Islet precursor cell (in vitro differentiated cells): ENCODE measurements at regions not wholly inside any gene's neighbourhood (a gene's known extent, or its start where the extent isn't known, plus 50 kb on each side); places are given as distances from the start of the nearest gene placed in this dataset.
A peak's percentile ranks its signal among the peaks of the same experiment; 100 is the strongest.

Source experiments
- DNase-seq: peaks from one replicate; pipeline ENCODE4 v3.0.0-alpha.2; 2018

DNA sequence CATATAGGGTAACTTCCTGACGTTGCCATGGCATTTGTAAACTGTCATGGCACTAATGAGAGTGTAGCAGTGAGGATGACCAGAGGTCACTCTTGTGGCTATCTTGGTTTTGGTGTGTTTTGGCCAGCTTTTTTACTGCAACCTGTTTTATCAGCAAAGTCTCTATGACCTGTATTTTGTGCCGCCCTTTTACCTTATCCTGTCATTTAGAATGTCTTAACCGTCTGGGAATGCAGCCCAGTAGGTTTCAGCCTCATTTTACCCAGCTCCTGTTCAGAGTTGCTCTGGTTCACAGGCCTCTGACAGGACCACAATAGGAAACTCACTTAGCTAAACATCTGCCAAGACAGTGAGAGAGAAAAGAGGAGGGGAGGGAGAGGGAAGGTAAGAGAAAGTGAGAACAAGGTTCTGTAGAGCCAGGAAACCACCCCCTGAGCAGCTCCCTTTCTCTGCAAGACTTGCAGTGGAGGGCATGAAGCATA lies 64.8 kb upstream of the PLEKHG3 start:
- DNase-seq = peak; percentile 97

DNA sequence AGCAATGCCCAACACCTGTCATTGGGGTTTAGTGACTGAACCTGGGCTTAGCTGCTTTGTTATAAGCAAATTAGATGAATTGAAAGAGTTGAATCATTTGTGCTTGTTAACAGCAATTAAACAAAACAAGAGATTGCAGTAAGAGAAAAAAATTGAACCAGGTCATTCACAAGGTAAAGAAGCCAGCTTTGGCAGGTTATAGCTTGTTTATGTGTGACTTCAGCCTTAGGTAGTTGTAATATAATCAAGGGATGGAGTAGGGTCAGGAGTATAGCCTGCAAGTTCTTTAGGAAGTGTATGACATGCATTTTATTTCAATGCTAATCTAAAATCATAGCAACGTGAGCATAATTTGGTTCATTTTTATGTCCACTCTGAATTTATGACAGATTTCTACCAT lies 63.4 kb upstream of the PLEKHG3 start:
- no peak for DNase-seq

DNA sequence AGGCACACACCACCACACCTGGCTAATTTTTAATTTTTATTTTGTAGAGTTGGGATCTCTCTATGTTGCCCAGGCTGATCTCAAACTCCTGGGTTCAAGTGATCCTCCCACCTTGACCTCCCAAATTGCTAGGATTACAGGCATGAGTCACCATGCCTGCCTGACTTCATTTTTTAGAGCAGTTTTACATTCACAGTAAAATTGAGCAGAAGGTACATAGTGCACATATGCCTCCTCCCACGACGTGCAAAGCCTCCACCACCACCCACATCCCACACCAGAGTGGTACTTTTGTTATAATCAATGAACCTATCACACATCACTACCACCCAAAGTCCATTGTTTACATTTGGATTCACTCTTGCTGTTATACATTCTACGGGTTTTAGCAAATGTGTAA lies 62.5 kb upstream of the PLEKHG3 start:
- no peak for DNase-seq

DNA sequence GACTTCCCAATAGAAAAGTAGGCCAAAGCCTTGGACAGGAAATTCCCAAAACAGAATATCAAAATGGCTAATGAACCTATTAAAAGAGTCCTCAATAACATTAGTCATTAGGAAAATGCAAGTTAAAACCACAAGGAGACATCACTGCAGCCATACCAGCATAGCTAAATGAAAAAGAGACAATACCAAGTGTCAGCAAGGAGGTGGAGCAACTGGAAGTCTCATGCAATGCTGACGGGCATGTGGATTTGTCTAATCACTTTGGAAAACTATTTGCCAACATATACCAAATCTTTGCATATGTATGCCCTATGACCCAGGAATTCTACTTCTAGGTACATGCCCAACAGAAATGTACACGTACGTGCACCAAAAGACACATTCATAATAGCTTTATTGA lies 60.5 kb upstream of the PLEKHG3 start:
- DNase-seq = no peak

DNA sequence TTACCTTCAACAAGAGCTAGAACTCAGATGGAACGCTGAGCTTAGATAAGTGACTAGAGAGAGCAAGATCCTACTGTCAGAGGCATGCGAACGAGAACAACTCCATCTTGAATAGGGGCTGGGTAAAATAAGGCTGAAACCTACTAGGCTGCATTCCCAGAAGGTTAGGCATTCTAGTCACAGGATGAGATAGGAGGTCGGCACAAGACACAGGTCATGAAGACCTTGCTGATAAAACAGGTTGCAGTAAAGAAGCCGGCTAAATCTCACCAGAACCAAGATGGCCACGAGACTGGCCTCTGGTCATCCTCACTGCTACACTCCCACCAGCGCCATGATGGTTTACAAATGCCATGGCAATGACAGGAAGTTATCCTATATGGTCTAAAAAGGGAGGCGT lies 59.6 kb upstream of the PLEKHG3 start:
- DNase-seq = no peak

DNA sequence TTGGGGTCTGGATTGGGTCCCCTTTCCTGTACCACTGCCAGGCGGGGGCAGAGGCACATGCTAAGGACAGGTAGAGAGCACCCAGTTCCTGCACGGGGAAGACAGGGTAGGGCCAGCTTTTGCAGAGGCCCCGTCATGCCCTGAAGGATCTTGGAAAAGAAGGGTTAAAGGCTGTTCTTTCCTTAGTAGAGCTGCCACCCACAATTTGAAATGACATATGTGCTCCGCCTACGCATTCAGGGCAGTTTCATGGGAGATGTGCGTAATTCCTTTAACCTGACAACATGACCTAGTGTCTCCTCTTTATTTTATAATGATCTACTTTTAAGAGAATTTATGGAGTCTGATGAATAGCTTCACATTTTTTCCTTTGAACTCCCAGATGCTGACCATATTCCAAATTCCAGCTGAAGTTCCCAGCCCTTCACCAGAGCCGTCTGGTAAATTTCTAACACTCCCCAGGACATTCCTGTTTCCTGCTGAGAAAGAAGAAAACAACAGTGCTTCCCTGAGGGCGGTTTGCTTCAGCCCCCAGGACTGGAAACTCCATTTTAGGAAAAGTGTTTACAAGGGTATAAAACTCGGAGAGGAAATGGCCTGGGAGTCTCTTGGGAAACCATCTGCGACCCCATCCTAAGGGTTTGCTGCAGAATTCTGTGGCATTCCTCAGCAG lies 58.9 kb upstream of the PLEKHG3 start:
- peak; percentile 98 for DNase-seq

DNA sequence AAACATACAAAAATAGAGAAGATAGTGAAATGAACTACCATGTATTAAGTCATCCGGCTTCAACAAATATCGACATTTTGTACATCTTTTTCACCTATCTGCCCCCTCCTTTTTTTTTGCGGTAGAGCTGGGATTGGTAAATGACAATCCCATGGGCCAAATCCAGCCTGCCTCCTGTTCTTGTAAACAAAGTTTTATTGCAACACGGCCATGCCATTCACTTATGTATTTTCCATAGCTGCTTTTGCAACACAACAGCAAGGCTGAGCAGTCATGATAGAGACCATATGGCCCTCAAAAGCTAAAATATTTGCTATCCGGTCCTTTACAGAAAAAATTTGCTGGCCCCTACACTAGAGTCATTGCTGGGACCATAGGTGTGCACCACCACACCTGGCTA lies 58.1 kb upstream of the PLEKHG3 start:
- DNase-seq = no peak

DNA sequence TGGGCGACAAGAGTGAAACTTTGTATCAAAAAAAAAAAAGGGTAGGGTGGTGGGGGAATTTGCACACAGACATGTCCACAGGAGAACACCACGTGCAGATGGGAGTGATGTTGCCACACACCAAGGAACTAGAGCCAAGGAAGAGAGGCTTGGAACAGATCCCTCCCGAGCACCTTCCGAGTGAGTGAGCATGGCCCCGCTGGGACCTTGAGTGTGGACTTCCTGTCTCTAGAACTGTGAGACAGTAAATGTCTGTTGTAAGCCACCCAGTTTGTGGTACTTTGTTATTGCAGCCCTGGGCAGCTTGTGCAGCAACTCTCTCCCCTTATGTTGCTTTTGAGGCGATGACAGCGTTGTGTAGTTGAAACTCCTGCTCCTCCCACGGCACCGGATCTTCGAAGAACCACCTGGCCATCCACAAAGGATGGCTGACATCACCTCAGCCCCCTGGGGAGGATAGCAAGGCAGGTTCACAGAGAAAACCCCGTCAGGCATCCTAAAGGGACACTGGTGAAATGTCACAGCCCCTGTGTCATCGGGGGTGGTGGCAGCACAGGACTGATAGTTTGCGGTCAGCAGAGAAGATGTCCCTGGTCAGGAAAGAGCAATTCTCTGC lies 54.7 kb upstream of the PLEKHG3 start:
- DNase-seq = no peak

DNA sequence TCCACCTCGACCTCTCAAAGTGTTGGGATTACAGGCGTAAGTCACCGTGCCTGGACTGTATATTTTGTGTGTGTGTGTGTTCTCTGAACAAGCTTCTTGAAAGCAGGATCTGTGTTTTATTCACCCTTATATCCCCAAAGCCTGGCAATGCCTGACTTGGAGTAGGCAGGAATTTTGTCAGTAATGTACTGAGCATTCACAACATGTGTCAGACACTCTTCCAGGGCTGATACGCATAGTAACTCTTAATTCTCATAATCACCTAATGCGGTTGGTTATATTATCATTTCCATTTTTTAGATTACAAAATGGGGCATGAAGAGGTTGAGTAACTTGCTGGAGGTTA lies 50.4 kb upstream of the PLEKHG3 start:
- DNase-seq = no peak

DNA sequence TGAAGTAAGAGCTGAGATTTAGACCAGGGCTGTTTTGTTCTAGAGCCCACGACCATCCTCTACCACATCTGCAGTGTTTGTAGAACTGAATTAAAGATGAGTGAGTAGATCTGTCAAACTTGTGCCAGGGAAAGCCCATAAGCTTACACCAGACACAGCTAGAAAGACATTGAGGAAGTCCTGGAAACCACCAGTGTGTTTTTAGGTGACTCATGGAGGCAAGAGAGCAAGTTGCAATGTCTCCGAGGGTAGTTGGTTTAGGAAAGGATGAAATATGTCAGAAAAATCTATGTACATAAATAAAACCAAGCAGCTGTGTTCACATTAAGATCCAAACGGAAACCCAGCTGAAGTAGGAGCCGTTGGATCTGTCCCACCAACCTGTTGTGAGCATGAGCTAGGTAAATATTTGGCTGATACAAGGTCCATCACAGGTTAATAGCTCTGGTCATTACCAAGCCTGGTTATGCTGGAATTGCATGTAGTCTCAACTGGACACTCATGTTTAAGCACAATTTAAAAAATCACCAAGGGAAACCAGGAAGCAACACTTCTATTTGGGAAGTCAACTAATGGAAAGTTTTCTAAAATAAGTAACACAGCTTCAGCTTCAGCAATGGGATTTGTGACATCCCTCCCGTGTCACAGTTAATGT lies 49.9 kb upstream of the PLEKHG3 start:
- DNase-seq = peak; percentile 51
